ENCODE measurements at regions not wholly inside any gene's neighbourhood (a gene's known extent, or its start where the extent isn't known, plus 50 kb on each side); places are given as distances from the start of the nearest gene placed in this dataset.

GRCh38 chr3:132241776-132242514, 75.3 kb upstream of the ACP3 start:
- DNase-seq: no peak

GRCh38 chr3:132242790-132243189, 74.4 kb upstream of the ACP3 start:
- no peak for DNase-seq

- DNase-seq: no peak
These were observed 71.6 kb upstream of the ACP3 start for GRCh38 chr3:132245552-132246142.

GRCh38 chr3:132246212-132246611, 71.0 kb upstream of the ACP3 start:
- DNase-seq: no peak

GRCh38 chr3:132247211-132247610, 70.0 kb upstream of the ACP3 start:
- DNase-seq: no peak

- DNase-seq: no peak
These were observed 68.7 kb upstream of the ACP3 start for GRCh38 chr3:132248490-132248889.

- no peak for DNase-seq
These were observed 63.8 kb upstream of the ACP3 start for GRCh38 chr3:132253262-132253878.

- no peak for DNase-seq
These were observed 63.0 kb upstream of the ACP3 start for GRCh38 chr3:132254076-132254755.

- peak; percentile 26 for DNase-seq
These were observed 62.0 kb upstream of the ACP3 start for GRCh38 chr3:132255041-132255745.

GRCh38 chr3:132256989-132257388, 60.2 kb upstream of the ACP3 start:
- DNase-seq: no peak

- DNase-seq: no peak
These were observed 55.7 kb upstream of the ACP3 start for GRCh38 chr3:132261506-132261905.

- no peak for DNase-seq
These were observed 54.9 kb upstream of the ACP3 start for GRCh38 chr3:132262305-132262704.

GRCh38 chr3:132262956-132263355, 54.3 kb upstream of the ACP3 start:
- DNase-seq: no peak

GRCh38 chr3:132265028-132265427, 52.2 kb upstream of the ACP3 start:
- DNase-seq: no peak

- DNase-seq: no peak
These were observed 51.7 kb upstream of the ACP3 start for GRCh38 chr3:132265488-132265887.

- DNase-seq: no peak
These were observed 49.7 kb upstream of the ACP3 start for GRCh38 chr3:132267391-132267993.

Measured in amniotic stem cell (primary cell).